OCI-LY1 (cell line): ENCODE measurements at regions not wholly inside any gene's neighbourhood (a gene's known extent, or its start where the extent isn't known, plus 50 kb on each side); places are given as distances from the start of the nearest gene placed in this dataset.

Experiments used
- H2AFZ ChIP-seq: fragments of 200-600 bp; sonication (generic), shearing (Covaris generic); 2 replicates; pipeline ENCODE4 v1.6.0; 2014; ENCODE audit warnings: antibody characterized with exemption, mild to moderate bottlenecking, low read length
- H3F3A ChIP-seq: fragments of 200-600 bp; sonication (generic), shearing (Covaris generic); 2 replicates; pipeline ENCODE4 v1.6.0; 2014; ENCODE audit warnings: mild to moderate bottlenecking, antibody characterized with exemption, low read length, moderate library complexity; ENCODE audit not compliant: insufficient read depth
- H3K27ac ChIP-seq: fragments of 200-600 bp; sonication (generic); 2 replicates; pipeline ENCODE4 v1.5.1; 2014; ENCODE audit warnings: low read length, mixed run types, mild to moderate bottlenecking, low read depth; ENCODE audit not compliant: poor library complexity, severe bottlenecking
- H3K27me3 ChIP-seq: fragments of 200-600 bp; sonication (generic); 2 replicates; pipeline ENCODE4 v1.6.0; 2014; ENCODE audit warnings: antibody characterized with exemption, mild to moderate bottlenecking, low read length, moderate library complexity; ENCODE audit not compliant: insufficient read depth
- H3K36me3 ChIP-seq: fragments of 200-600 bp; sonication (generic); 2 replicates; pipeline ENCODE4 v1.6.1; 2014; ENCODE audit warnings: mild to moderate bottlenecking, antibody characterized with exemption, low read length, moderate library complexity, mixed read lengths; ENCODE audit not compliant: insufficient read depth
- H3K4me1 ChIP-seq: fragments of 200-600 bp; sonication (generic); 2 replicates; pipeline ENCODE4 v1.5.1; 2014; ENCODE audit warnings: mild to moderate bottlenecking, low read length, moderate library complexity; ENCODE audit not compliant: insufficient read depth, severe bottlenecking
- H3K4me2 ChIP-seq: fragments of 200-600 bp; sonication (generic), shearing (Covaris generic); 2 replicates; pipeline ENCODE4 v1.6.1; 2014; ENCODE audit warnings: low read length
- H3K4me3 ChIP-seq: fragments of 200-600 bp; sonication (generic); 2 replicates; pipeline ENCODE4 v1.5.1; 2014; ENCODE audit warnings: low read length, low read depth, mild to moderate bottlenecking, mixed read lengths; ENCODE audit not compliant: poor library complexity, severe bottlenecking
- H3K79me2 ChIP-seq: fragments of 200-600 bp; shearing (Covaris generic); 2 replicates; pipeline ENCODE4 v1.6.1; 2016; ENCODE audit warnings: mixed run types, low read length, mixed read lengths; ENCODE audit not compliant: insufficient read depth
- H3K9ac ChIP-seq: fragments of 200-600 bp; sonication (generic), shearing (Covaris generic); 2 replicates; pipeline ENCODE4 v1.6.1; 2014; ENCODE audit warnings: mild to moderate bottlenecking, low read length, mixed read lengths
- H3K9me2 ChIP-seq: fragments of 200-600 bp; sonication (generic), shearing (Covaris generic); 2 replicates; pipeline ENCODE4 v1.6.1; 2014; ENCODE audit warnings: low read depth, mild to moderate bottlenecking, low read length, mixed read lengths
- H3K9me3 ChIP-seq: fragments of 200-600 bp; shearing (Covaris generic); 2 replicates; pipeline ENCODE4 v1.6.1; 2014; ENCODE audit warnings: low read length, mixed read lengths
- H4K20me1 ChIP-seq: fragments of 200-600 bp; sonication (generic), shearing (Covaris generic); 2 replicates; pipeline ENCODE4 v1.6.0; 2016; ENCODE audit warnings: mild to moderate bottlenecking, low read length; ENCODE audit not compliant: insufficient read depth
- EZH2 ChIP-seq: fragments of 200-600 bp; sonication (generic), shearing (Covaris generic); IDR thresholded peaks from 2 replicates; pipeline ENCODE4 v1.8.0; 2017; ENCODE audit warnings: borderline replicate concordance, mixed run types, mild to moderate bottlenecking, antibody characterized with exemption, low read length, moderate library complexity, mixed read lengths
- TF ChIP-seq, protein P1 (sequence below): fragments of 200-600 bp; sonication (generic), shearing (Covaris generic); IDR thresholded peaks from 2 replicates; pipeline ENCODE4 v1.5.1; 2017; ENCODE audit warnings: mild to moderate bottlenecking, antibody characterized with exemption, low read length, moderate library complexity, mixed read lengths

DNA sequence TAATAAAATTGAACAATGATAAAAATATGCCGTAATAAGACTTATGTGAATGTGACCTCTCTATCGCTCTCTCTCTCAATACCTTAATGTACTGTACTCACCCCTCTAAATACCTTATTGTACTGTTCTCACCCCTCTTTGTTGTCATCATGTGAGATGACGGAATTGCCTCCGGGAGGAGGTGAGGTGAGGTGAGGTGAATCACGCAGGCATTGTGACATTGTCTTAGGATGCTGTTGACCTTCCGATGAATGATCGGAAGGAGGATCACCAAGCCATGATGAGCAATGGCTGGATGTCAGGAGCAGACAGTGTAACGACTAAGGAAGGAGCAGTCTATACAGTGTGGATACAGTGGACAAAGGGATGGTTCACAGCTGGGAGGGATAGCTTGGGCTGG is 87.4 kb upstream of the FAM20C start:
- H3K4me3 ChIP-seq = no peak overlapping the region
- H3K4me2 ChIP-seq = no peak overlapping the region
- no peaks in the 10 kb centered on the region for H3K36me3 ChIP-seq
- H3K27ac ChIP-seq = no peak overlapping the region
- no peaks in the 10 kb centered on the region; the same call in 1 of the 2 replicates for H3K27me3 ChIP-seq
- no peaks in the 10 kb centered on the region for H3K9me2 ChIP-seq
- H3F3A ChIP-seq = no peaks in the 10 kb centered on the region
- H3K4me1 ChIP-seq = no peaks in the 10 kb centered on the region
- H2AFZ ChIP-seq = no peak overlapping the region
- no peak for TF ChIP-seq EZH2
- TF ChIP-seq, protein P1, sequence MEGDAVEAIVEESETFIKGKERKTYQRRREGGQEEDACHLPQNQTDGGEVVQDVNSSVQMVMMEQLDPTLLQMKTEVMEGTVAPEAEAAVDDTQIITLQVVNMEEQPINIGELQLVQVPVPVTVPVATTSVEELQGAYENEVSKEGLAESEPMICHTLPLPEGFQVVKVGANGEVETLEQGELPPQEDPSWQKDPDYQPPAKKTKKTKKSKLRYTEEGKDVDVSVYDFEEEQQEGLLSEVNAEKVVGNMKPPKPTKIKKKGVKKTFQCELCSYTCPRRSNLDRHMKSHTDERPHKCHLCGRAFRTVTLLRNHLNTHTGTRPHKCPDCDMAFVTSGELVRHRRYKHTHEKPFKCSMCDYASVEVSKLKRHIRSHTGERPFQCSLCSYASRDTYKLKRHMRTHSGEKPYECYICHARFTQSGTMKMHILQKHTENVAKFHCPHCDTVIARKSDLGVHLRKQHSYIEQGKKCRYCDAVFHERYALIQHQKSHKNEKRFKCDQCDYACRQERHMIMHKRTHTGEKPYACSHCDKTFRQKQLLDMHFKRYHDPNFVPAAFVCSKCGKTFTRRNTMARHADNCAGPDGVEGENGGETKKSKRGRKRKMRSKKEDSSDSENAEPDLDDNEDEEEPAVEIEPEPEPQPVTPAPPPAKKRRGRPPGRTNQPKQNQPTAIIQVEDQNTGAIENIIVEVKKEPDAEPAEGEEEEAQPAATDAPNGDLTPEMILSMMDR = no peak
- H3K79me2 ChIP-seq = no peaks in the 10 kb centered on the region
- H4K20me1 ChIP-seq = no peaks in the 10 kb centered on the region
- no peak overlapping the region for H3K9ac ChIP-seq
- no peaks in the 10 kb centered on the region for H3K9me3 ChIP-seq

DNA sequence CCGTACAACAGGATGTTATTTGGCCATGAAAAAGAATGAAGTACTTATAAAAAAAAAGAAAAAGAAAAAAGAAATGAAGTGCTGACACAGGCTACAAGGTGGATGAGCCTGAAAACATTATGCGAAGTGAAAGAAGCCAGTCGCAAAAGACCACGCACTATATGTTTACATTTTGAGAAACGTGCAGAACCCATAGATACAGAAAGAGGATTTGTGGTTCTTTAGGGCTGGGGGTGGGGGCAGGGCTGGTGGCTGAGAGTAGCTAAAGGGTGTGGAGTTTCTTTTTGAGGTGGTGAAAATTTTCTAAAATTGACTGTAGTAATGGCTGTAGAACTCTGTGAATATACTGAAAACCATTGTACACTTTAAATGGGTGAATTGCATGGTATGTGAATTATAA is 86.0 kb upstream of the FAM20C start:
- Histone ChIP-seq H3K4me3 (no peak overlapping the region), H3K9me2 (no peaks in the 10 kb centered on the region), H3K9me3 (no peaks in the 10 kb centered on the region), H3K4me2 (no peak overlapping the region), H3K79me2 (no peaks in the 10 kb centered on the region), H3K4me1 (no peaks in the 10 kb centered on the region), H4K20me1 (no peaks in the 10 kb centered on the region), H3K9ac (no peak overlapping the region), H3K27ac (no peak overlapping the region), H3K36me3 (no peaks in the 10 kb centered on the region), H3F3A (no peaks in the 10 kb centered on the region), H2AFZ (no peak overlapping the region), H3K27me3 (no peaks in the 10 kb centered on the region; the same call in 1 of the 2 replicates)
- TF ChIP-seq EZH2 = no peak
- TF ChIP-seq, protein P1 = no peak

DNA sequence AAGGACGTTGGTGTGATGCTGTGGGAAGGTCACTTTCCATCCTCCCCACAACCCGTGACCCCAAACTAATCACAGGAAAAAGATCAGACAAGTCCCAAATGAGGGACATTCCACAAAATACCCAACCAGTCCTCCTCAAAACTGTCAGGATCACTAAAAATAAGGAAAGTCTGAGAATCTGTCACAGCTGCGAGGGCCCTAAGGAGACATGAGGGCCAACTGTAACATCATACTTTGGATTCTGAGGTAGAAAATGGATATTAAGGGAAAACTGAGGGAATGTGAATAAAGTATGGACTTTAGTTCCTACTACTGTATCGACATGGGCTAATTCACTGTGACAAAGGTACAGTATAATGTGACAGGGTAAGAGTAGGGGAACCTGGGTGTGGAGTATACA is 85.1 kb upstream of the FAM20C start:
- Histone ChIP-seq H3F3A (no peaks in the 10 kb centered on the region), H3K27me3 (no peaks in the 10 kb centered on the region; the same call in 1 of the 2 replicates), H2AFZ (no peak overlapping the region), H3K9ac (no peak overlapping the region), H4K20me1 (no peaks in the 10 kb centered on the region), H3K4me3 (no peak overlapping the region), H3K9me2 (no peaks in the 10 kb centered on the region), H3K27ac (no peak overlapping the region), H3K36me3 (no peaks in the 10 kb centered on the region), H3K4me2 (no peak overlapping the region), H3K79me2 (no peaks in the 10 kb centered on the region), H3K4me1 (no peaks in the 10 kb centered on the region), H3K9me3 (peaks cover 3% of the 10 kb centered on the region; the same call in 1 of the 2 replicates)
- no peak for TF ChIP-seq EZH2
- TF ChIP-seq, protein P1 = no peak
